ENCODE measurements at regions not wholly inside any gene's neighbourhood (a gene's known extent, or its start where the extent isn't known, plus 50 kb on each side); places are given as distances from the start of the nearest gene placed in this dataset.
"Not testable (repeated sequence)": the region's sequence is repeated elsewhere in the genome, so short reads cannot be mapped to it uniquely, and the experiment has no call there.

DNA sequence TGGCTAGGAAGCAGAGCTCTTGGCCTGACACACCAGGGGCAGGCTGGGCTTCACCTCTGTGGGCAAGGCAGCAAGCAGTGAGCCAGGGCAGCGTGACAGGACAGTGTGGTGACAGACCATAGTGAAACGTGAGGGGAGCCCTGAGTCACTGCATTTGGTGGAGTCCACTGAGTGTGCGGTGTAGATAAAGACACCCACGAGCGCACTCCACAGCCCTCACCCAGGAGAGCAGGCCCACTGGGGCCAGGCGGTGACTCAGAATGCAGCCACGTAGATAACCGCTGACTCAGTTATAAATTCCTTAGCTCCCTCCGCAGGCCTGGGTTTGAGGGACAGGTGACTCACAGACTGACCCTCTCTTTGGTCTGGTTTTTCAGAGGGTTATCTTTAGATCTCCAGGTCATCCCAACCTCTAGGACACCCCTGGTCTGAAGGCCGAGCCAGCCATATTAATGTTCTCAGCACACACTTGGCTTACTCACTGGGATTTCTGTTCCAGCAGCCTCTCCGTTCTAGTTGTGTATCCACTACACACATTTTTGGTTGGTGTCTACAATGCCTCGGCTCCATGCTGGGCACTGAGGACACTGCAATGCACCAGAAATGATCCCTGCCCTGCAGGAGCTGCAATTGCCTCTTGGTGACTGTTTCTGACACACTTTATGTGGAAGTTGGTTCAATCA lies 90.2 kb upstream of the TSPAN2 start:
- DNase-seq, result peak; percentile 48 to 76

DNA sequence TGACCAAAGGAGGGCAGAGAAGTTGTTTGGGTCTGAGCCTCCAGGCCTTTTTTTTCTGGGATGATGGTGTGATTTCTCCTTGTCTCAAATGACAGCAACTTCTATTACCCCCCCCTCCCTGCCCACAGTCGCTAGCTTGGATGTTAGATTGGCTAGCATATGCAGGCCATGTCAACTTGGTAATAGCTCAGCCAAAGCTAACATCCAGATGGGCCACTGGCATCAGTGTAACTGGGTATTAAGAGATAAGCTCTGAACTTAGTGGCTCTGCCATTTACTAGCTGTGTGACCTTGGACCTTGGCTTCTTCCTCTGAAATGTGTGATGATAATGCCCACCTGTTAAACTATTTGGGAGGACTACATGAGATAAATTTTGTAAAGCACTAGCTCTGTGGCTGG lies 86.9 kb upstream of the TSPAN2 start:
- no peak for DNase-seq

DNA sequence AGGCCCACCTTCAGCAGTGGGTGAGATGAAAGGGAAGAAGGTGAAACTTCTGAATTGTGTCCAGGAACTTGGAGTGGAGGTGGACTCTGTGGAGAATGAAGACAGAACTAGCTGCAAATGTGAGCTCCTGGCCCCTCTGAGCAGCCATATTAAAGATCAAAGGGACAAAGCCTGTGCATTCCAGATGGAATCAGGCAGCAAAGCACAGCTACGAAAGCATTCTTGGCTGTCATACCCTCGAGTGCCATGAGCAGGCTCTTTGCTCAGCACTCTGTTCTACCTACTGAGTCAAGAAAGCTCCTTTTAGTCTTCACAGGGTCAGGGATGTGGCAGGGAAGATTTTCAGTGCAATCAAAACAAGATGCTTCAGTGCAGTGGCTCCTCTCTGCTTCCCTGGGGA lies 86.3 kb upstream of the TSPAN2 start:
- DNase-seq, result no peak

DNA sequence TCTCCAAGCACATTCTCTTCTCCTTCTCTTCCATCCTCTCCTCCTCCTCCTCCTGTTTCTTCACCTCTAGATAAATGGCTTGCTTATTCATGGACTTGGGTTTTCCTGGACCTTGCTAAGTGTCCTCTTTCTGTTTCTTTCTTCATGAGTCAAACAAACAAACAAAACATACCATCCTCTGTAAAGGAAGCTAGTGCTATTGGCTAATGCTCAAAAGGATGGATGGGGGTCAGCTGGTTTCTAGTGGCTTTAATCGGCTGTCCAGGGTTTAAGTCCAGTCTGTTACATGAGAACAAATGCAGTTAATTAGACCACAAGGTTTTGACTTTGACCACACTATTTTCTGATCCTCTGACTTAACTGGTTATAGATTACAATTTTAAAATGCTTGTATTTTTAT lies 83.8 kb upstream of the TSPAN2 start:
- no peak for DNase-seq

DNA sequence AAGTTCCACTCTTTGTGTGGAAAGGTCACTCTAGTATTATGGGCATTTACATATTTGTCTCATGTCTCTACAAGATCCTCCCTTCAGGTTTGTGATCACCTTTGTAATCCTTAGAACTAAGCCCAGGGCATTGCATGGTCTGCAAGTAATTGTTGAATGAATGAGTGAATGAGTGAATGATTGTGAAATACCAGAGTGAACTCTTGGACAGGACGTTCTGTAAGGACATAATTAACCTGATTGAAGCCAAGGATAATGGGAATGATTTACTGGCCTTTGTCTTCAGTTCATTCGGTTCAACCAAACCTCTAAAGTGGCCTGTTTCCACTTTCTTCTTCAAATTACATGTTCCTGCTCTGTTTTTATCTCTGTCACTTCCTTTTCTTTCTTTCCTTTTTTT lies 83.0 kb upstream of the TSPAN2 start:
- DNase-seq, result no peak

DNA sequence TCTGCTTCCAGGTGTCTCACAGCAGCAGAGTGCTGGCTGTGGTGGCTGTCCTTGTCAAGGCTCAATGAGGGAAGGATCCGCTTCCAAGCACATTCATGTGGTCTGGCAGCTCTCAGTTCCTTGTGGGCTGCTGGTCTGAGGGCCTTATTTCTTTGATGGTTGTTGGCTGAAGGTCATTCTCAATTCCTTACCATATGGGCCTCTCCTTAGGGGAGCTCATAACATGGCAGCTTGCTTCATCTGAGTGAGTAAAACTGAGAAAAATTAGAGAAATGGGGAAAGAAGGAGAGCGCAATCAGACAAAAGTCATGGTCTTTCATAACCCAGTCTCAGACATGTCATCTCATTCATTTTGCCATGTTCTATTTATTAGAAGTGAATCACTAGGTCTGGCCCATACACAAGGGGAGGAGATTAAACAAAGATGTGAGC lies 81.7 kb upstream of the TSPAN2 start:
- no peak for DNase-seq

DNA sequence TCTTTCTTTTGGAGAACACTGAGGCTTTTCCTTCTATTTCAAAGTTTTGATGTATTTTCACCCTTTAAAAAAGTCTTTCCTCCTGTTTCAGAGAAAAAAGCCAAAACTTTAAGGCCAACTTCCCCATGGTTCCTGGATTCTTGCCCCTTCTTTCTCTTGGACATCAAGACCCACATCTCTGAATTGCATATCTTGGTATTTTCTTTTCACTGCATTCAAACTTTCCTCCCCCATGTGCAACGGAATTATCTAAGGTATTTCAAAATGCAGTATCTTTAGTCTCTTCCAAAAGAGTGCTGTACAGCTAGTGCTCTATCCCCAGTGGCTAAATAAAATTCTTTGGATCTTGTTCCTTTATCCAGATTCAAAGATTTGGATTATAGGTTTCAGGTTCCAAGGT lies 81.1 kb upstream of the TSPAN2 start:
- no peak for DNase-seq

DNA sequence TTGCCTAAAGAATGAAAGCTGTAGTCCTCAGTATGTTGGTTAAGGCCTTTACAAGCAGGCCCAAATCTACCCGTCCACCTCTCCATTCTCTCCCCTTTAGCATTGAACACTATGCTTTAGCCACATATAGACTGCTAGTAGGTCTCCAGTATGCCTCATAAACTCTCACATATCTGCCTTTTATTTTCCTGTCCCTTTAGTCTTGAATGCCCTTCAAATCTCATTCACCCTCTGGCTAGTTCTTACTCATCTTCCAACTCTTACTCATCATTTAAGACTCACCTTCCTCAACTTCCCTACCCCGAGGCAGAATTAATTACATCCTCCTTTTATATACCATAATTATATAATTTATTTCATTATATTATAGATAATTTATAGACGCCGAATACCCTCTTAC lies 78.7 kb upstream of the TSPAN2 start:
- peak in 1 of 2 experiments; percentile 5 for DNase-seq

DNA sequence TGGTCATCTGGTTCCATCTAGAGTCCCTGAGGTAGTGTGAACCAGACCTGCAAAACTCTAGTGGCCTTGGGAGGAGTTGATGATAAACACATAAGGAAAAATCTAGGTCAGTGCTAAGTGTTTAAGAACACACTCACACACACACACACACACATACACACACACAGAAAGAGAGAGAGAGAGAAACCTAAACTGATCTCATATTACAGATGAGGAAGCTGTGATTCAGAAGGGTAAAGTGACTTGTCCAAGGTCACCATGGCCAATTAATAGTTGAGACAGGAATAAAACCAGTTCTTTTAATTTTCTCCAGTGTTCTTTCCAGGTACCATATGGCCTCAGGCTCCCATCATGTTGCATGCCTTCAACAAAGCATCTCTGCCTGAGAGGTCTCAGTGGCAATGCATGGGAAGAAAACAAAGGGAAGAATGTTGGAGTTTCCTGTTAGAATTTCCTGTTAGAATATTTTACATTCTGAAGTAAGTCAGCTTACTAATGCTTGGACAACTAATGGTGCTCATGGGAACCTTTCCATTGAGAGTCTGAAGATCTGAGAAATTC lies 77.3 kb upstream of the TSPAN2 start:
- peak in 1 of 2 experiments; percentile 12 for DNase-seq

DNA sequence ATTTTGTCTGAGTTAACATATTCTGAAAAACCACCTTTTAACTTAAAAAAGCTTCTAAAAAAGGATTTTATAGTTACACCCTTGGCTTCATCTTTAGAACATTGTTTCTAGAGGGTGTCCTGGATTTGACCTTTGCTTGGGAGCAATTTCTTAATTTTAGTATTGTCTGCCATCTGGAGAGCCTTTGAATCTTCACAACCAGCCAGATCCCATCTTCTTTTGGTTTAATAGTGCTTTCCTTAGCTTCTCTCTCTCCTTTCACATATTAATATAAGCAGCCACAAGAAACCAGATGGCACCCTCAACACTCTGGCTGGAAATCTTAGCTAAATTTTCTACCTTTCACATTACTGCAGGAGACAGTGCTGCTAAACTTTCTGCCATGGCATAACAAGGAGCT lies 76.5 kb upstream of the TSPAN2 start:
- no peak for DNase-seq

DNA sequence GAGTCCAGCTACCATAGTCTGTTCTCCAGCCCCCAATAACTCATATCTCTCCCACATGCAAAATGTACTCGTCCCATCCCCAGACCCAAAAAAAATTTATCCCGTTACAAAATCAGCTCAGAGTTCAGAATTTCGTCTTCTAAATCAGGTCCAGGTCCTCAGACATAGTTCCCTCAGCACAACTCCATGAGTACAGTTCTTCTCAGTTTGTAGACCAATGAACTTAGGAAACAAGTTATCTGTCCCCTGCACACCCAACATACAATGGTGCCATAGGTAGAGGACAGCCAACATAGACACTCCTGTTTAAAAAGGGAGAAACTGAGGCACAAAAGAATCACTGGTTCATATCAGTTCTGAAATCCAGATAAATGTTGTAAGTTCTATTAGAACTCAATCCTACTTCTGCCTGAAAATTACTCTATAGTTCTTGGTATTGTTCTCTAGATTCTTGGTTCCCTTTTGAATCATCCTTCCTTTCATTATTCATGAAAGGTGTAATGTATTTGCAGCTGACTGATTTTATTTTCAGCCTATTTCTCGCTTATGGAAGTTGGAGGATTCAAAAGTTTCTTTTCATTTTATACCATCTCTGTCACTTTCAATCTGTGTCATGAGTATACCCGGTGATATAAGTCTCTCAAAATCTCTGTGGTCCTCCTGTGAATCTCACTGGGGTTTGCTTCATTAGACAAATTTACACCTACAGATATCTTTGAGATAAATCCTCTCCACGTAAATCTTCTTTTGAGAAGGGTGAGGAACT lies 75.8 kb upstream of the TSPAN2 start:
- DNase-seq, result no peak

DNA sequence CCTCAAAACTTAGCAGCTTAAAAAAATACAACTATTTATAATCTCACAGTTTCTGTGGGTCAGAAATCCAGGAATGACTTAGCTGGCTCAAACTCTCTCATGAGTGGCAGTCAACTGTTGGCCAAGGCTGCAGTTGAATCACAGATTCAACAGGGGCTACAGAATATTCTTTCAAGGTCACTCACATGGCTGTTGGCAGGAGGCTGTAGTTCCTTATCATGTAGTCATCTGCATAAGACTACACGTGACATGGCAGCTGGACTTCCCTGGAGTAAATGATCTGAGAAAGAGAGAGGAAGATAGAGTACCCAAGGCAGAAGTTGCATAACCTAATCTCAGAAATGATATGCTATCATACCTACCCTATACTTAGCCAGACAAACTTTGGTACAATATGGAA lies 75.2 kb upstream of the TSPAN2 start:
- no peak for DNase-seq

DNA sequence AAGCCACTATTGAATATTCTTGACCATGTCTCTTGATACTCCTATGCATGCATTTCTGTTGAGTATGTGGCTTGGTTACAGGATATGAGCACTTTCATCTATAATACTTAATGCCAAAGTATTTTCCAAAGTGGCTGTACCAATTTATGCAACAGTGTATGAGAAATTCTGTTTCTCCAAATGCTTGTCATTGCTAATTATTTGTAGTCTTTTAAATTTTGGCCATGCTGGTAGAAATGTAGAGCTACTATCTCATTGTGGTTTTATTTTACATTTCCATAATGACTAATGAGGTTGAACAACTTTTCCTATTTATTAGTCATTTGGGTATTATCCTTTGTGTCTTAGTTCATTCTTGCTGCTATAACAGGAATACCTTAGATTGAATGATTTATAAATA lies 71.4 kb upstream of the TSPAN2 start:
- DNase-seq, result no peak

DNA sequence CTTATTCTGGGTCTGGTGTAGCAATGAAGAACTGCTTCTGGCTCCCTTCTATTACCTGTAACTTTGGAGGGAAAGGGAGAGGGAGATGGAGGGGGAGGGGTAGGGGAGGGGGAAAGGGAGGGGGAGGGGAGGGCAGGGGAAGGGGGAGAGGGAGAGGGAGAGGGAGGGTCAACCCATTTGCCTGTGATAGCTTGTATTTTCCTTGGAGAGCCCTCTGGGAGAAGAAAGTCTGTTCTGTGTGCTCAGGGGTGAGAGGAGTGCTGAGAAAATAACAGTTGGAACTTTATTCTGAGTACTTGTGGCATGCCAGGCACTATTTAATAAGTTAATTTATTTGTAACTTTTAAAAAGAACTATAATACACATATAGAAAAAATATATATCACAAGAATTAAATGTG lies 70.7 kb upstream of the TSPAN2 start:
- no peak for DNase-seq

DNA sequence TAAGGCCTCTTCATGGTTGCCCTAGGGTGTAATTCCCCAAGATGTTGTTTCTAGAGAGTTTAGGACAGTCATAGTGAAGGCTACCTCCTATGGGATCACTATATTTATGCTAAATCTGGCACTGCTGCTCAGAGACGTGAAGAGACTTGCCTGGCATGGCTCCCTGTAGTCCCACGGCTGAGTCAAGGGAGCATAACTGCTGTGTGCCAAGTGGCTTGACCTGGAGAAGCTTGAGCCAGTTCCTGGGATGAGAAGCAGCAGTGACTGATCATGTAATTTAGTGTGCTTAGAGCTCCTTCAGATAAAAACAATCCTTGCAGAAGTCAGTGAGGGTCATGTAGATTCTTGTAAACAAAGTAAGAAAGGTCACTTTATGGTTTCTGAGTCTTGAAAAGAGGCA lies 68.9 kb upstream of the TSPAN2 start:
- DNase-seq, result no peak

DNA sequence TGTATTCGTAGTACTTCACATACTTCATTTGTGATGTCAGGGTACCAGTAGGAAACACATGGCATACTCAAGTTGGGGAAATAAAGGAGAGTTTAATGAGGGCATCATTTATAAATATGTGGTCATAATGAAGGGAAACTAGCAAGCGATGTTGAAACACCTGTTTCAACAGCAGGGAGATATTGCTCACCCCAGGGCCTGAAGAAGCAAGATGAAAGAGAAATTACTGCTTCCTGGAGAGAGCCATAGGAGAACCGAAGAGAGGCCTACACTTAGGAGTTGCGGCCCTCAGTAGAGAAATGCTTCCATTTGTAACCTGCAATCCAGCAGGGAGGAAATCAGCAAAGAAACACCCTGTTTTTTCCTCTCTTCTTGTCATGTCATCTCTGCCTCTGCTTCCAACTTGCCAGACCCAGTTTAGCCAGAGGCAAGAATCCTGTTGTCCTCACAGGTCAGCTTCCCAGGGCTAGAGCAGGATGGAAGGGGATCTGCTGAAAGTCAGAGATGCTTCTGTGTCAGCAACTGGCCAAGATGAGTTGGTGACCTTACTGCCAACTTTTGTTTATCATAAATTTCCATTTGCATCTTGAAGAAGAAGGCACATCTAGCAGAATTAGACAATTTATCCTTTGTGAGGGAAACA lies 67.6 kb upstream of the TSPAN2 start:
- DNase-seq, result no peak

DNA sequence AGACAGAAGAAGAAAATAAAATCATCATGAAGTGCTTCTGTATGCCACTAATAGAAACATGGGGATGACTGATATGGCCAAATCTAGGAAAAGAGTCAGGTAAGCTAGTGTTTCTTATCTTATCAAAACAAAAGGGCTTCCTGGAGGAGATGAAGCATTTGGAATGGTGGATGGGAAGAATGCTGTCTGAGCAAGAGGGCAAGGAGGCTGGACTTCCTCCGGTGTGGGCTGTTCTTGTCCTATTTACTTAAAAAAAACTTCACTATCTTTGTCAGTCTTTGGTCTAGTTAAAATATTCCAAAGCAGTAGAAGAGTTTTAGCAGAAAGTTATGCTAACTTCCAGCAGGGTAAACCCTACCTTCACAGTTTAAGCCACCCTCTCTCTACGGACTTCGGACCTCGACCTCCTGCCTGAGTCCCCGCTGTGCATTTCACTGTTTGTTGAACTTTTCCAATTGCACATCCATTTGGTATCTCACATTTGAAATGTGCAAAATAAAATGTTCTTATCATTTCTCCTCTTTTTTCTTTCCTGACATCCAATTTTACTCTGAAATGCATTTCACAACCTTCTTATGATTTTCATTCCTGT lies 64.8 kb upstream of the TSPAN2 start:
- no peak for DNase-seq

DNA sequence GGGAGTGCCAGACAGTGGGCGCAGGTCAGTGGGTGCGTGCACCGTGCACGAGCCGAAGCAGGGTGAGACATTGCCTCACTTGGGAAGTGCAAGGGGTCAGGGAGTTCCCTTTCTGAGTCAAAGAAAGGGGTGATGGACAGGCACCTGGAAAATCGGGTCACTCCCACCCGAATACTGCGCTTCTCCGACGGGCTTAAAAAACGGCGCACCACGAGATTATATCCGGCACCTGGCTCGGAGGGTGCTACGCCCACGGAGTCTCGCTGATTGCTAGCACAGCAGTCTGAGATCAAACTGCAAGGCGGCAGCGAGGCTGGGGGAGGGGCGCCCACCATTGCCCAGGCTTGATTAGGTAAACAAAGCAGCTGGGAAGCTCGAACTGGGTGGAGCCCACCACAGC lies 58.6 kb upstream of the TSPAN2 start:
- not testable (repeated sequence) for DNase-seq

DNA sequence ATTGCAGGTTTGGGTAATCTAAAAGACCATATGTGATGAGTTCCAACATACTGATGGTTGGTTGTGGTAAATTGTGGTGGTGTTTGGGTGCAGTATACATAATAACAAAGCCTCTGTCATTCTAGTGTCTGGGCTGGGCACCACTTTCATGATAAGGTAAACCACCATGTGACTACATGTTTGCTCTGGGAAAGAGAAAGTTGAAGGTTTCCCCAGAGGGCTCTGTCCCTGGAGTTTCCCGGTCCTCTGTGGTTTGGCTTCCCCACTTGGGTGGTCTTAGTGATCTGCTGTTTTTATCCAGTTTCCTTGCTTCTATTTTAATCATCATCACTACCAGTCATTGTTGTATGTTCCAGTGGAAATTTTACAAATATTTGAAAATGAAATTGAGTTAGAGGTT lies 55.9 kb upstream of the TSPAN2 start:
- no peak for DNase-seq

DNA sequence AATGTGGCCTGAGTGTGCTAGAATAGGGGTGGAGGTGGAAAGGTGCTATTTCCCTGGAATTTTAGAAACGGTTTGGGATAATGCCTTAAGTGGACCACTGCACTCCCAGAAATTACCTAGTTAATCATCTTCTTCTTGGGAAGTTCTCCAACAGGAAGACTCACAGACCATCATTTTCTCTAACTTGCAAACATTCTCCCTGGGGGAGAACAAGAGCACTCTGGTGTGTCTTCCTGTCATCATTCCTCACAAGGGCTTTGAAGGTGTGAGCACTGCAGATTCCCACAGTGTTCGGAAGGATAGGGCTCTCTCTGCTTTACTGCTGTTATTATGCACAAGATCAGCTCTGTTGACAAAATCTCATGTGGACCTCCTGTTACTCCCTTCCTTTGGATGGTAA lies 54.9 kb upstream of the TSPAN2 start:
- DNase-seq, result no peak

DNA sequence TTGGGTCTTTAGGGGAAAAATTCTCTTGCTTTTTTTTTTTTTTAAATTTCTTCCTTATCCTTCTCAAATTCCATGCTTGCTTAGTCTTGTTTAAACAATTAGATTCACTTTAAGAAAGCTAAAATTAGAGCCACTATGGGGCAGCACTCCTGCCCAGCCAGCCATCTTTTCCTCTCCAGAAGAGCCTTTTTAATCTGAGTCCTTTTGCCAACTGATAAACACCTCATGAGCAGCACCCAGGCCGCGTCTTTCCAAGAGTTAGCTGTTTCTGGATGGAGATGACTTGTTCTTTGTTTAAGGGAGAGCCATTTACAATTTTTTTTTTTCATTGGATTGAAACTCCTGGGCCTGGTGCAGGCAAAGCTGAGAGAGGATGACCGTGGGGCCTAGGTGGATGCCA lies 53.3 kb upstream of the TSPAN2 start:
- no peak for DNase-seq

DNA sequence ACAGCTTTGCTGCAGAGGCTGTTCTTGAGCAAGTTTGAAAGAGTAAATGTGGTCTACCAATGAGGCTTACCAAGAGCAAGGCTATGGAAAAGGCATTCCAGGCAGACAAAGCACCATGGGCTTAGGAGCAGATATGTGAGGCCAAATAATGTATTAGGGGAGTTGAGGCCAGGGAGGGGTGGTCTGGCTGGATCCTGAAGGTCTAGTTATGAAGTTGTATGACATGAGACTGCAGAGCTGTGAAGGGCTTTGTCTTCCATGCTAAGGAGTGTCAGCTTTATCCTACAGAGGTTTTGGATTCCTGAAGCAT lies 51.8 kb upstream of the TSPAN2 start:
- DNase-seq, result no peak

DNA sequence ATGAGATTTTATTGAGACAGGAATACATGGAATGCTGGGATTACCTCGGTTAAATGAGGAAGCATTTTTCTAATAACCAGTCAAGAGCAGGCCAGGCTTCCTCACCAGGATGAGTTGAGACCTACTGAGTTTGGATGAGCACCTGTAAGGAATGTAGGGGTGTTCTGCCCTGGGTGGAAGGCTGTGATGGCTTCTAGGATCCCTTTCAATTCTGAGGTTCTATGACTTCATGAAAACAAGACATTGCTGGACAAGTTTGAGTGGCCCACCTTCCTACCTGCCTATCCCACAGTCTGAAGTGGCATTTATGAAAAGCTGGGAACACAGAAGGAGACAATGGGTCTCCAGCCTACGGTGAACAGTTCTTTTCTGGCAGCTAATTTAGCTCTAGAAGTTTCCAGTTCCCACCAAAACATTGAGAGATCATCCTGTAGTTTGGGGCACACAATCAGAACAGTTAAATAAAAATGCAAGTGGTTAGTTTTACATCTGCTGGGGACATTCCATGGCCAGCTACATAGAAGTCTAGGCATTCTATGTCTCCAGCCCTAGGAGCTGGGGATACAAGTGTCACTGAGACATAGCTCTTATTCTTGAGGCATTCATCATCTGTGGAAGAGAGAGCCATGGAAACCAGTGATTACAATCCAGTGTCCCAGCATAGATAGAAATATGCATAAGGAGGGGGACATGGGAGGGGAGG lies 51.3 kb upstream of the TSPAN2 start:
- no peak for DNase-seq

All from SW 1271 (cell line).